ENCODE measurements at regions not wholly inside any gene's neighbourhood (a gene's known extent, or its start where the extent isn't known, plus 50 kb on each side); places are given as distances from the start of the nearest gene placed in this dataset.

- no peak for DNase-seq (ENCODE audit: low read depth)
Measured at GRCh38 chr13:79711631-79712030, 230.7 kb downstream of the NDFIP2 start.

- DNase-seq (ENCODE audit: low read depth), result no peak
Measured at GRCh38 chr13:79710376-79710775, 229.4 kb downstream of the NDFIP2 start.

GRCh38 chr13:79709471-79709870, 228.5 kb downstream of the NDFIP2 start:
- no peak for DNase-seq (ENCODE audit: low read depth)

- no peak for DNase-seq (ENCODE audit: low read depth)
Measured at GRCh38 chr13:79703772-79704171, 222.8 kb downstream of the NDFIP2 start.

GRCh38 chr13:79695754-79696153, 214.8 kb downstream of the NDFIP2 start:
- no peak for DNase-seq (ENCODE audit: low read depth)

GRCh38 chr13:79692846-79693245, 211.9 kb downstream of the NDFIP2 start:
- DNase-seq (ENCODE audit: low read depth), result no peak

GRCh38 chr13:79691826-79692225, 210.9 kb downstream of the NDFIP2 start:
- no peak for DNase-seq (ENCODE audit: low read depth)

GRCh38 chr13:79688741-79689140, 207.8 kb downstream of the NDFIP2 start:
- no peak for DNase-seq (ENCODE audit: low read depth)

GRCh38 chr13:79686441-79686840, 205.5 kb downstream of the NDFIP2 start:
- DNase-seq (ENCODE audit: low read depth), result no peak

GRCh38 chr13:79684371-79684770, 203.4 kb downstream of the NDFIP2 start:
- DNase-seq (ENCODE audit: low read depth), result no peak

- DNase-seq (ENCODE audit: low read depth), result no peak
Measured at GRCh38 chr13:79682164-79682563, 201.2 kb downstream of the NDFIP2 start.

GRCh38 chr13:79681069-79681468, 200.1 kb downstream of the NDFIP2 start:
- DNase-seq (ENCODE audit: low read depth), result no peak

GRCh38 chr13:79680485-79680884, 199.5 kb downstream of the NDFIP2 start:
- no peak for DNase-seq (ENCODE audit: low read depth)

GRCh38 chr13:79679334-79679733, 198.4 kb downstream of the NDFIP2 start:
- DNase-seq (ENCODE audit: low read depth), result no peak

- no peak for DNase-seq (ENCODE audit: low read depth)
Measured at GRCh38 chr13:79678100-79678499, 197.1 kb downstream of the NDFIP2 start.

- DNase-seq (ENCODE audit: low read depth), result no peak
Measured at GRCh38 chr13:79675931-79676660, 195.1 kb downstream of the NDFIP2 start.

GRCh38 chr13:79674765-79675515, 194.0 kb downstream of the NDFIP2 start:
- no peak for DNase-seq (ENCODE audit: low read depth)

GRCh38 chr13:79673993-79674377, 193.0 kb downstream of the NDFIP2 start:
- no peak for DNase-seq (ENCODE audit: low read depth)

GRCh38 chr13:79673310-79673992, 192.5 kb downstream of the NDFIP2 start:
- DNase-seq (ENCODE audit: low read depth), result no peak

- no peak for DNase-seq (ENCODE audit: low read depth)
Measured at GRCh38 chr13:79671420-79671819, 190.5 kb downstream of the NDFIP2 start.

- no peak for DNase-seq (ENCODE audit: low read depth)
Measured at GRCh38 chr13:79668201-79668752, 187.3 kb downstream of the NDFIP2 start.

- DNase-seq (ENCODE audit: low read depth), result no peak
Measured at GRCh38 chr13:79667771-79668170, 186.8 kb downstream of the NDFIP2 start.
